ENCODE measurements at regions not wholly inside any gene's neighbourhood (a gene's known extent, or its start where the extent isn't known, plus 50 kb on each side); places are given as distances from the start of the nearest gene placed in this dataset.

- no peak for DNase-seq
Observed at GRCh38 chr2:80858965-80859364, 554.4 kb upstream of the LRRTM1 start.

GRCh38 chr2:80856227-80856626 is 551.7 kb upstream of the LRRTM1 start:
- DNase-seq, result no peak

- no peak for DNase-seq
Observed at GRCh38 chr2:80854831-80855230, 550.3 kb upstream of the LRRTM1 start.

GRCh38 chr2:80852808-80853139 is 548.2 kb upstream of the LRRTM1 start:
- peak in 1 of 2 experiments; percentile 2 for DNase-seq

- DNase-seq, result peak in 1 of 2 experiments; percentile 8
Observed at GRCh38 chr2:80852079-80852807, 547.7 kb upstream of the LRRTM1 start.

- no peak for DNase-seq
Observed at GRCh38 chr2:80830891-80831290, 526.3 kb upstream of the LRRTM1 start.

- DNase-seq, result no peak
Observed at GRCh38 chr2:80822999-80823398, 518.4 kb upstream of the LRRTM1 start.

- DNase-seq, result no peak
Observed at GRCh38 chr2:80815259-80815658, 510.7 kb upstream of the LRRTM1 start.

- DNase-seq, result no peak
Observed at GRCh38 chr2:80786584-80786983, 482.0 kb upstream of the LRRTM1 start.

GRCh38 chr2:80778704-80779103 is 474.2 kb upstream of the LRRTM1 start:
- DNase-seq, result no peak

GRCh38 chr2:80748592-80748991 is 444.0 kb upstream of the LRRTM1 start:
- no peak for DNase-seq

GRCh38 chr2:80737047-80737446 is 432.5 kb upstream of the LRRTM1 start:
- no peak for DNase-seq

GRCh38 chr2:80725001-80725400 is 420.4 kb upstream of the LRRTM1 start:
- DNase-seq, result no peak

GRCh38 chr2:80722803-80723202 is 418.3 kb upstream of the LRRTM1 start:
- DNase-seq, result no peak

GRCh38 chr2:80719607-80720006 is 415.1 kb upstream of the LRRTM1 start:
- DNase-seq, result no peak

GRCh38 chr2:80715433-80715832 is 410.9 kb upstream of the LRRTM1 start:
- DNase-seq, result no peak

GRCh38 chr2:80711915-80712314 is 407.4 kb upstream of the LRRTM1 start:
- DNase-seq, result no peak

GRCh38 chr2:80706951-80707350 is 402.4 kb upstream of the LRRTM1 start:
- DNase-seq, result no peak

- no peak for DNase-seq
Observed at GRCh38 chr2:80706541-80706940, 402.0 kb upstream of the LRRTM1 start.

- DNase-seq, result no peak
Observed at GRCh38 chr2:80703532-80703931, 399.0 kb upstream of the LRRTM1 start.

GRCh38 chr2:80700961-80701360 is 396.4 kb upstream of the LRRTM1 start:
- no peak for DNase-seq
